ENCODE measurements at regions not wholly inside any gene's neighbourhood (a gene's known extent, or its start where the extent isn't known, plus 50 kb on each side); places are given as distances from the start of the nearest gene placed in this dataset.

DNA sequence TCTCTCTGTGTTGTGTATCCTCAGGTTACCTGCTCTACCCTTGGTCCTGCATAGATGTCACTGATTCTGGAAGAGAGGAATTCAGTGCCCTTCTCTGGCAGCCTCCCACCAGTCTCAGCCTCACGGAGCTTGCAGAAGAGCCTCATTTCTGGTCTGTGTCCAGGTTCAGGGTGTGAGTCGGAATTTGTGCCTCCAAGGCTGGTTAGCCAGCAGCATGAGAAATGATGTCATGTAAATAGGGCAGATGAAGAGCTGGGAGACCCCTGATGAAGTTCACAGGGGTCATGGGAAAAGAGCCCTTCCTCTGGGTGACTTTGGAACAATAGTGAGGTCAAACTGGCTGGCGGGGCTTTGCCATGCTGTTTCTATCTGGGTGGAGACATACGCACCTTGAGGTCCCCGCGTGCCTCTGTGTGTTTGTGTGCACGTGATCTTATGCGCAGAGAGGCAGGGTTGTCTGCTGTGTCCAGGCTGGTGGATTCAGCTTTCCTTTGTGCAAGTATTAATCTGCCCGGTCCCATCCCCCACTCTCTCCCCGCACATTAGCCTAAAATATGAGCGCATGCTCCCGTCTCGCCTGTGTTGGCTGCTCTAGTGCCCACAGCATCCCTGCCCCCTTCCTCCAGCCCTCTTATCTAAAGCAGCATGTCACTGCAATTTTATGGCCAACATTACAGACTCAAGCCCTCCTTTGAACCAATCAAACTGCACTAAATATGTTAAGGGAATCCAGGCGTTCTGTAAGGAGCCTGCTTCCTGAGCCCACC, 256.3 kb upstream of the ZFHX3 start:
- no peak for DNase-seq (ENCODE audit: low spot score)

GRCh38 chr16:73302942-73303341, 255.0 kb upstream of the ZFHX3 start:
- DNase-seq (ENCODE audit: low spot score) = no peak

DNA sequence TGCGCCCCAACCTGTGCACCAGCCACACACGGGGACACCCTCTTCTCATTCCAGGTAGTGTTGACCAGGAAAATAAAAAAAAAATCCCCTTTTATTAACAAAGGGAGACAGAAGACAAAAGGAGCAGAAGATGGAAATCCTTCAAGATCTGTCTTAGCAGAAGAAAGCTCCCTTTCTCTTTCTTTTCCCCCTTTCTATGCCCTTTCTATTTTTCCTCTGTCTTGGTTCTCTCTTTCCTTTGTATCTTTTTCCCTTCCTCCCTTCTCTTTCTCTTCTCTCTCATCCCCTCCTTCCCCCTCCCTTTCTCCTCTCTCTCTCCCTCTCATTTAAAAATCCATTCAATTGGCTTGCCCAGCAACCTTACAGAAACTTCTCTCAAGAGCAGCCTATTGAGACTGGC, 254.1 kb upstream of the ZFHX3 start:
- DNase-seq (ENCODE audit: low spot score) = no peak

- no peak for DNase-seq (ENCODE audit: low spot score)
These were observed 251.4 kb upstream of the ZFHX3 start for GRCh38 chr16:73299346-73299745.

- DNase-seq (ENCODE audit: low spot score) = no peak
These were observed 250.6 kb upstream of the ZFHX3 start for GRCh38 chr16:73298562-73298961.

DNA sequence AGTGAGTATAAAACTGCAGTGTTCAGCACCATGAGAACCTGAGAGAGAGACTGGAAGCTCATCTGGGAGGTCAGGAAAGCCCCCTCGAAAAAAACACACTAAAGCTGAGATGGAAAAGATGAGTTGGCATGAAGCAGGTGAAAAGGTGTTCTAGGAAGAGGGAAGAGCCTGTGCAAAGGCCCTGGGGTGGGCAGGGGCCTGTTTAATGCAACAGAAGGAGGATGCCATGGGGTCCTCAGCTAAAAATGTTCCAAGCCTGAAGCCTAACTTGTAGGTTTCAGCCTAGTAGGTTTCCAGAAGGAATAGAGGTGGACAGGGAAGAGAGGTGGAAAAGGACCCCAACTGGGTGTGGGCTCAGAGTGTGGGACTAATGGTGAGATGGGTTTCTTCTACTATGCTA, 242.3 kb upstream of the ZFHX3 start:
- DNase-seq (ENCODE audit: low spot score) = no peak

GRCh38 chr16:73289232-73289631, 241.3 kb upstream of the ZFHX3 start:
- no peak for DNase-seq (ENCODE audit: low spot score)

DNA sequence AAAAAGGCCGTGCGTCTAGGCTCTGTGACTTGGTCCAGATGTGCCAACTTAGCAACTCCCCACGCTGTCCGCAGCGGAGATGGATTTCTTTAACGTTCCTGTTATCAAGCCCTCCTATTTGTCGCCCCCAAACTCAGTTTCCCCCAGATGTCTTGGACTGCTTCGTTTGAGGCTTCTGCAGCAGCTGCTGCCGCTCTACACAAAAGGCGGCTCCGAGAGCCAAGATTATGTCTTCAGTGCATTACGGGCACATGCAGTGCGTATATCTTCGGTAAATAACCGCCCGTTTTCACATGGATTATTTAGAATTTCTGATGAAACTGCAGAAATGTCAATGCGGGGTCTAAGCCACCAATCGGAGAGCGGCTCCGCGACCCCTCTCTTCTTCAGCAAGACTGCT, 240.6 kb upstream of the ZFHX3 start:
- DNase-seq (ENCODE audit: low spot score) = no peak

- no peak for DNase-seq (ENCODE audit: low spot score)
These were observed 240.0 kb upstream of the ZFHX3 start for GRCh38 chr16:73287859-73288405.

DNA sequence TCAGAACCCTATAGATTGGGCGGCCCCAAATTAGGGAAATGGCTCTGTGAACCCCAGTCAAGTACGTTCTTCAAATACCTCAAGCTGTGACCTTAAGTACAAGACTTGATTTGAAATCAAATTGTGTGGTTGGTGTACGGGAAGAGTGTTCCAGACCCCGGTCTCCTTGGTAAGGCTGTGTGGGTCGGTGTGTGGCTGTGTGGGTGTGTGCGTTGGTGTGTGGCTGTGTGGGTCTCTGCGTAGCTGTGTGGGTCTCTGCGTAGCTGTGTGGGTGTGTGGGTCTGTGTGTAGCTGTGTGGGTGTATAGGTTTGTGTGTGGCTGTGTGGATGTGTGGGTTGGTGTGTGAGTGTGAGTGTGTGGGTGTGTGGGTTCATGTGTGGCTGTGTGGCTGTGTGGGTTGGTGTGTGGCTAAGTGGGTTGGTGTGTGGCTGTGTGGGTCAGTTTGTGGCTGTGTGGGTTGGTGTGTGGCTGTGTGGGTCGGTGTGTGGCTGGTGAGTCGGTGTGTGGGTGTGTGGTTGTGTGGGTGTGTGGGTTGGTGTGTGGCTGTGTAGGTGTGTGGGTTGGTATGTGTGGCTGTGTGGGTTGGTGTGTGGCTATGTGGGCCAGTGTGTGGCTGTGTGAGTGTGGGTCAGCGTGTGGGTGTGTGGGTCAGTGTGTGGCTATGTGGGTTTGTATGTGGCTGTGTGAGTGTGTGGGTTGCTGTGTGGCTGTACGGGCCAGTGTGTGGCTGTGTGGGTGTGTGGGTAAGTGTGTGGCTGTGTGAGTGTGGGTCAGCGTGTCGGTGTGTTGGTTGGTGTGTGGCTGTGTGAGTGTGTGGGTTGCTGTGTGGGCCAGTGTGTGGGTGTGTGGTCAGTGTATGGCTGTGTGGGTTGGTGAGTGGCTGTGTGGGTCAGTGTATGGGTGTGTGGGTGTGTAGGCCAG, 238.7 kb upstream of the ZFHX3 start:
- DNase-seq (ENCODE audit: low spot score) = no peak

DNA sequence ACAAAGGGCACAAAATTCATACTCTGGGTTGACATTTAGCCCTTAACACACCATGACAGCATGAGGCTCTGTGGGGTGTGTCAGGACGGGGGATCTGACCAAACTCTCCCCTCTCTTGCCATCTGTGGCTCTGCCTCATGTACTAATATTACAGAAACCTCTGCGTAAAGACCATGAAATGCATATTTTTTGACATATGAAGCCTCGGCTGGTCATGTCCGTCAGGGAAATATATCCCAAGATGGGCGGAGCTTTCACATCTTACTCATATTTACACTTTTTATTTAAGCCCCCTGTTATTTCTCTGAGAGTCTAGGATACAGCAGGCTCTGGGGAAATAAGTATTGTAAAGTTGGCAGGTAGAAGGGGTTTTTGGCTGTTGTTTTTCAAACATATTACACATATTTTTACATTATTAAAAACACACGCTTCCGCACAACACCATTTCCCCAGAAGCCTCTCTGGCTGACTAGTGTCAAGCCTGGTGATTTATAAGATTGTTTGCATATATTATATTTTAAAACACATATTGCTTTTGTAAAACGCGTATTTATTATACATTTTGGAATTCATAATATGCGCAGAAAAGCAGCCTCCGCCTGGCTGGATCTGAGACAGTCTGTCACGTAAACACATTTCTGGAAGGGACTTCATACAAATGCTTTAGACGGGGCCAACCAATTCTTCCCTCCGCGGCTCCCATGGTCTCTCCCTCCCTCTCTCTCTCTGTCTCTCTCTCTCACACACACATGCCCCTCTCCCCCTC, 237.7 kb upstream of the ZFHX3 start:
- no peak for DNase-seq (ENCODE audit: low spot score)

GRCh38 chr16:73280388-73280787, 232.5 kb upstream of the ZFHX3 start:
- peak; percentile 59 for DNase-seq (ENCODE audit: low spot score)

GRCh38 chr16:73279451-73279850, 231.5 kb upstream of the ZFHX3 start:
- no peak for DNase-seq (ENCODE audit: low spot score)

- no peak for DNase-seq (ENCODE audit: low spot score)
These were observed 229.1 kb upstream of the ZFHX3 start for GRCh38 chr16:73277071-73277470.

DNA sequence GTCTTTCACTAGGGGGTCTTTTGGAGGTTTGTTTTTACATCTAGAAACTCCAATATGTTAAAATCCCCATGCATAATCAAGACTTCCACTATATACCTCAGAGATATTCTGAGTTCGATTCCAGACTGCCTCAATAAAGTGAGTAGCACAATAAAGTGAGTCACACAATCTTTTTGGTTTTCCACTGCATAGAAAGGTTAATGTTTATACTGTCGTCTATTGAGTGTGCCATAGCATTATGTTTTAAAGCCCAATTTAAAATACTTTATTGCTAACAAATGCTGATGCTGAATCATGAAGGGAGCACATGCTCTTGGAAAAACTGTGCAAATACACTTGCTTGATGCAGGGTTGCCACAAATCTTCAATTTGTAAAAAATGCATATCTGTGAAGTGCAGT, 227.5 kb upstream of the ZFHX3 start:
- DNase-seq (ENCODE audit: low spot score) = no peak

GRCh38 chr16:73275024-73275423, 227.1 kb upstream of the ZFHX3 start:
- no peak for DNase-seq (ENCODE audit: low spot score)

DNA sequence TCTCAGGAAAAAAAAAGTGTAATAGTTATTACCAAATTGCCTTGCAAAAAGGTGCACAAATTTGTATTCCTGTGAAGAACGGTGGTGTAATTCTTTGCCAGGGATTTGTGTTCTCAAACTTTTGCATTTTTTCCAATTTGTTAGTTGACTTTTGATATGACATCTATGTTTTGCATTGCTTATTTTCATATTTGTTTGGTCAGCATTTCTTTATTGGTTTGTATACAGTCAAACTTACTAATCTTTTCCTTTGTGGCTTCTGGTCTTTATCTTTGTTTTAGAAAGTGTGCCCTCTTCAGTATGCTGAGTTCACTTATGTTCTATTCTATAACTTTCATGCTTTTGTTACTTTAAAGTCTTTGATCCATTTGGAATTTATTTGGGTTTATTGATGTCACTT, 226.2 kb upstream of the ZFHX3 start:
- DNase-seq (ENCODE audit: low spot score) = no peak

DNA sequence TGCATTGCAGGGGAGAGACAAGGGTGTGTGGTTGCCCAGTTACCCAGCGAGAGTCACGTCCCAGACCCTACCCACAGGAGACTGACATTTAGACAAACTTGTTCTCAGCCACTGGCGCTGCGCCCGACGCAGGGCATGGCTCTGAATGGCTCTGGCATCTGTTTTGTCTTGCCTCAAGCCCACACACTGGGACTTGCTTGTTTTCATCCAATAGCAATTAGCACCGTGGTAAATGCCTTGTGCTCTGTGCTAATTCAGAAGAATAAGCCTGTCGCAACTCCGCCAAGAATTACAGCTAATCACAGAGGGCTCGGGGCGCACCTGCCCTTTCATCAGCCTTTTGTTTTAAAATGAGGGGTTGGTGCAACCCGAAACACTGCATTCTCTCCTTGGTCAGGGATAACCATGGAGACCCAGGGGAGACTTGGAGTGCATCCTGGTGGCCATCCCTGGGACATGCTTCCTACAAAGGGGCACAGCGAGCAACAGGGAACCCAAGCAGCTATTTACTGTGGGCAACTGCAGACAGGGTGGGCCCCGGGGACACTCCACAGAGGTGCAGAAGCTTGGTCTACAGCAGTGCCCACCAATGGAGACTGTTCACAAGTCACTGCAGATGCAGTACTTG, 220.6 kb upstream of the ZFHX3 start:
- DNase-seq (ENCODE audit: low spot score) = no peak

GRCh38 chr16:73265935-73266334, 218.0 kb upstream of the ZFHX3 start:
- DNase-seq (ENCODE audit: low spot score) = no peak

DNA sequence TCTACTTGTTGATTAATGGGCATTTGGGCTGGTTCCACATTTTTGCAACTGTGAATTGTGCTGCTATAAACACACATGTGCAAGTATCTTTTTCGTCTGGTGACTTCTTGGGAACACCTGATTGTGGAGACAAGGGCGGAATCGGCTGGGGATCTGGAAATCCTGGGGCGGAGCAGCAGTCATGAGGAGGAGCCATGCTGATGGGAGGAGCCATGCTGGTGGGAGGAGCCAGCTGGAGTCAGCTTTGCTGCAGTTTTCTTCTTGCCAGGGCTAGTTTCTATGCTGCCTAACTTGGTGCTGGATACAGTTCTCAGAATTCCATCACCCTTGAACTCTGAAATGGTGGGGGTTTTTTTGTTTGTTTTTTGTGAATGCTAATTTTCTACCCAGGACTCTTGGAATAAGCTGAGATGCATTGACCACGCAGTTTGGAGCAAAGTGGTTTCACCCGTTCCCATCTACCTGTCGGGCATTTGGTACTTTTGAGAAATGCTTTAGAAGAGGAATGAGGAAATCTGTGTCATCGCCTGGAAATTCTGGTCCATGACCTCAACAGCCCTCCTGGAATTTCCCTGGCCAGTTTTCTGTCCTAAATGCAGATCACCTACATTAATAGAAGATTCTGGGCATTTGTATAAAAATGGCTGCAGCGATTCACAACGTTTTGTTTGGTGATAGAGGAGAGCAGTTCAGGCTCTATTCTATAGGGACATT, 217.4 kb upstream of the ZFHX3 start:
- no peak for DNase-seq (ENCODE audit: low spot score)

GRCh38 chr16:73262931-73263330, 215.0 kb upstream of the ZFHX3 start:
- no peak for DNase-seq (ENCODE audit: low spot score)
